GF-D8 (cell line): ENCODE measurements at regions not wholly inside any gene's neighbourhood (a gene's known extent, or its start where the extent isn't known, plus 50 kb on each side); places are given as distances from the start of the nearest gene placed in this dataset.
"Not testable (repeated sequence)": the region's sequence is repeated elsewhere in the genome, so short reads cannot be mapped to it uniquely, and the experiment has no call there.

Experiments used
- DNase-seq: peaks from one replicate; lab custom pipeline; 2025; lab: John Stamatoyannopoulos, UW

DNA sequence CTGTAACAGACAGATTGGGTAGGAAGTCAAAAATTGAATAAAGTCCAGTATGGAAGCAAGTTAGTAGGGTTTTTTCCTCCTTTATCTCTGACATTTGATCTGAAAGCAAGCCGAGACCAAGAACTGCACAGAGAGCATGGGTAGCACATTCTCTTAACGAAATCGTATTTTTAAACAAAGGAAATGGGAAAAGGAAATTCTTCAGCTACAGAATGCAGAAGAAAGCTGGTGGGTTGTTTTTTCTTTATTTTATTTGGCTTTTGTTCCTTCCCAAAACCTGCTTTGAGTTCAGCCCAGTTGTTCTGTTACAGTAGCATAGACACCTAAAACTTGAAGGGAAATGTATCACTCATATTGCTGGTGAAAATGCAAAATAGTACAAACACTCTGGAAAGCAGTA lies 397.0 kb downstream of the GBE1 start:
- DNase-seq: no peak

DNA sequence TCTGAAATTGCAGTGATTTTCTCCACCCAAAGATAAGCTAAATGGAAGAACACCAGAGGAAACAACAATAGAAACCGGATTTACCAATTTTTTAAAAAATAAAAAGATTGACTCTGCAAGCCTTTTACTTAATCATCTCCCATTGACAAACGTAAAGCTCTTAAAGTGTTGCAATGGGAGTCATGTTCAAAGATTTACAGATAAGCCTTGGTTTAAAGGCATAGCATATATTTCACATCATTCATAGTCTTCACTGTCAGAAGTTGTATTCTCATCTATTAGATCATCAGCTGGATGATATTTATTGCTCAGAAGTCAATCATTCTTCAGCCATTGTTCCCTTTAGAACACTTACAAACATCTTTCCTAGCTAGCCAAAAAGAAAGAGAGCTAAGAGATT lies 397.6 kb downstream of the GBE1 start:
- no peak for DNase-seq

GRCh38 chr3:81354119-81354518 lies 407.3 kb downstream of the GBE1 start:
- no peak for DNase-seq

DNA sequence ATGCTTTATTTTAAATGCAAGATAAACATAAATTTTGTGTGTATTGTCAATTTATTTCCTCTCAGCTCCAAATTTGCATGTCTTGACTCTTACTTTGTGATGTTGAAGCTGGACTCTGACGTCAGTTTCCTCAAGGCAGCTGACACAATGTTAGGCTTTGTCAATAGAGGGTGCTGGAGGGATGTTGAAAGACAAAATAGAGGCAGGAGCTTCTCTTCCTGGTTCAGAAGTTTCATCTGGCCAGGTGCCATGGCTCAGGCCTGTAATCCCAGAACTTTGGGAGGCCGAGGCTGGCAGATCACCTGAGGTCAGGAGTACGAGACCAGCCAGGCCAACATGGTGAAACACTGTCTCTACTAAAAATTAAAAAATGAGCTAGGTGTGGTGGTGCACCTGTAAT lies 408.6 kb downstream of the GBE1 start:
- no peak for DNase-seq

GRCh38 chr3:81349816-81350340 lies 411.6 kb downstream of the GBE1 start:
- no peak for DNase-seq

DNA sequence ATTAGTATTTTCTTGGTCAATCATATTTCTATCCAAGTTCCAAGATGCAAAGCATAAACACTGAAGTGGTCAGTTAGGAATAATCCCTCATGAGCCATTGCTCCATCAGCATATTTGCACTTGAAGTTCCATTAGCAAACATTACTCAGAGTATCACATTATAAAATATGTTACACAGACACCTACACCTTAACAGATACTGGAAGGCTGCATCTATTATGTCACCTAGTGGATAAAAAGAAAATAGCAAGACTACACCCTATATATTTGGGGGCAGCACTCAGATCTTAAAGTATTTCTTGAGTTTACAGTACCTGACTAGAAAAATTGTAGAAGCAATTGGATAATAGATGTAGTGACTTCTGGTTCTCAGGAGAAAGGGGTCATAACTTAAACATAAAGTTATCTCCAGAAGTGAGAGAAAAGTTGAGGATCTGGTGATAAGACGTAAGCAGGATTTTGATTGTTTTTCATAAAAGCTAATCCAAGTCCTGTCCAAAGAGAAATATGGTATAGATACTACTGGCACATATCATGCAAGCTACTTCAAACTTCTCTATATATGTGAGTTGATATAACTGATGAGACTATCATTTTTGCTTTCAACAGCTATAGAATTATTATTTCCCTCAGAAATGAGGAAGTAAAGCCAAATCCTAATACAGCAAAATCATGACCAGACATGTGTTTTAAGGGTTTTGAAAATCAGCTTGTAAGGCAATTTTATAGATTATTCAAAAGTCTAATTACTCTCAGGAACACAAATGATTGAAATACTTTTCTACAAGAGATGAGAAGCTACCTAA lies 422.2 kb downstream of the GBE1 start:
- no peak for DNase-seq

GRCh38 chr3:81336470-81336869 lies 425.0 kb downstream of the GBE1 start:
- DNase-seq: no peak

DNA sequence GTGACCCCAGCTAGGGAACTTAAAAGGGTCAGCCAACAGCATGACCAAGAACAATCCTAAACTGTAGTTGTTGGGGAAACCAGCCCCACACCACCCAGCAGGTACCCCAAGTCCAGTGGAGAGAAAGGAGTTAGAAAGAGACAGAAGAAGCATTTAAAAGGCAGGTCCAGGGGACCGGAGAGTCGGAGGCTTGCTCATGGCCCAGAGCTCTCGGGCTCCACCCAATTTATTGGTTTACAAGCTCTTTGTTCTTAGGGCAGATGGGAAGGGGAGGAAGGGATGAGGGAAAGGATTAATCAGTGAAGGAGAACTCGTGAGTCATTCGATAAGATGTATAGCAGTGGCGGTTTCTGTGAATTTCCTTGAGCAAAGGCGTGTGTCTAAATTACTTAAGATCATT lies 431.6 kb downstream of the GBE1 start:
- DNase-seq: not testable (repeated sequence)

- no peak for DNase-seq
These were observed 435.2 kb downstream of the GBE1 start for GRCh38 chr3:81326245-81326644.

DNA sequence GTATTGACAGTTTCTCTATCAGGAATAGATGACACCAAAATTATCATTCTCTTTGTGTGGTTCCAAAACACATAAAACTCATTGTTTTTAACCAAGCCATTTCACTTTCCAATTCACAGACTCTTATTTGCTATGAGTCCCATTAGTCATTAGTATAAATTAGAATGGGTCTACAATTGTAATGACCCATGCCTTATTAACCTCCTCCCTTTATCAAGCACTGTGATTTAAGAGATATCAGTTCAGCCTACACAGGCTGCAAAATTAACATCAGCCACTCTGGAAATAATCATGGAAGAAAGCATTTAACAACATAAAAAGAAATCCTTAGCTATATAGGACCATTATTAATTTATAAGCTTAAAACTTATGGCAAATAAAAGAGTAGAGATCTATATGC lies 440.6 kb downstream of the GBE1 start:
- DNase-seq: no peak

DNA sequence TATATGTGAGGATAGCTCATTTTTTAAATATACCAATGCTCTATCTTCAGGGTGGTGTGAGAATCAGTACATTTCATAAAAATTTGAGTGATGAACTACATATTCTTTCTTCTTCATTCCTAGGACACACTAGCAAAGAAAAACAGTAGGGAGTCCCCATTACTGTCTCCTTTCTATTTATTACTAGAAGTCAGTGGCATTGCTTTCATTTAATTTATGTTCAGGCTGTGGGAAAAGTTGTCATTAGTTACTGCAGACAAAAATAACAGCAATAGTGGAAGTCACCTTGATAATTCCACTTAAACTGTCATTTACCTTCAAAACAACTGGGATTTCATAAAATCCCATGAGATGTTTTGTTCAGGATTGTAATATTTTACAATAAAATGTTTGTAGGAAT lies 446.4 kb downstream of the GBE1 start:
- DNase-seq: no peak

DNA sequence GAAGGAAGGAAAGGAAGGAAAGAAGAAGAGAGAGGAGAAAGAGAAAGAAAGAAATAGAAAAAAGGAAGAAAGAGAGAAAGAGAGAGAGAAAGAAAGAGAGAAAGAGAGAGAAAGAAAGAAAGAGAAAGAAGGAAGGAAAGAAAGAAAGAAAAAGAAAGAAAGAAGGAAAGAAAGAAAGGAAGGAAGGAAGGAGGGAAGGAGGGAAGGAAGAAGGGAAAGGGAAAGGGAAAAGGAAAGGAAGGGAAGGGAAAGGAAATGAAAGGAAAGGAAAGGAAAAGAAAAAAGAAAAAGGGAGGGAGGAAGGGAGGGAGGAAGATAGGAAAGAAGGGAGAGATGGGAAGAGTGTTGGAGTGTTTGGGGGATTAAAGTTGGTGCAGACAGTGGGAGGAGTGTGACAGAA lies 450.1 kb downstream of the GBE1 start:
- DNase-seq: no peak

- no peak for DNase-seq
These were observed 453.1 kb downstream of the GBE1 start for GRCh38 chr3:81308306-81308705.

GRCh38 chr3:81307221-81307620 lies 454.2 kb downstream of the GBE1 start:
- DNase-seq: no peak

DNA sequence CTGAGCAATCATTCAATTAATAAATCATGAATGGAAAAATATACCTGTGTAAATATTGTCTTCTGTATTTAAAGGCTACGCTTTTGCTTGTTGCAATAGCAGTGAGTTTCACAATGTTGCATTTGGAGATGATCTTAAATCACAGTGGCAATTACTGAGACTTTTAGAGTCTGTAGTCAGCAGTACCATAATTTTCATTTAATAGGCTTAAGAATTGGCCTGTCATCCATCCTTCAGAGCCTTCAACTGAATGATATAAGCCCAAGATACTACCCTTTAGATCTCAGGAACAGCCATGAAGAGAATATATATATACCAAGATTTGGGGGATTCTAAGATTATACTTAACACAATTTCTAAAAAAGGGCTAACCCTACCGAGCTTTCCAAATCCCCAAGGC lies 458.1 kb downstream of the GBE1 start:
- DNase-seq: no peak

- DNase-seq: no peak
These were observed 459.4 kb downstream of the GBE1 start for GRCh38 chr3:81302045-81302444.

DNA sequence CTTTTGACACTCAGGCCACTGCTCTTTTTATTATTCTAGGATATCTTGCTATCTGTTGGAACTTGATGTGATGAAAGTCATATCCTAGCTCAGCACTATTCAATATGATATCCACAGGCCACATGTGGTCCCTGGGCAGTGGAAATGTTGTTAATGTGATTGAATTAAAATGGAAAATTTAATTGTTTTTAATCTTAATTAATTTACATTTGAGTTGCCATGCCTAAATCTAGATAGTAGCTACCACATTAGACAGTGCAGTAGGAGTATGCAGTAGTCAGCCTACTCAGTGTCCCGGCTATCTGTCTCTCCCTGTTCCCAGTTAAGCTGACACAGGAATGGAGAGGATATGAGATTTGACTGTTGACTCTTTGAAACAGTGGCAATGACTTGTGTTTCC lies 460.2 kb downstream of the GBE1 start:
- DNase-seq: no peak

- no peak for DNase-seq
These were observed 461.0 kb downstream of the GBE1 start for GRCh38 chr3:81300324-81300927.

GRCh38 chr3:81299481-81299880 lies 462.0 kb downstream of the GBE1 start:
- DNase-seq: no peak

GRCh38 chr3:81295906-81296577 lies 465.4 kb downstream of the GBE1 start:
- no peak for DNase-seq

GRCh38 chr3:81293156-81293555 lies 468.3 kb downstream of the GBE1 start:
- DNase-seq: no peak

DNA sequence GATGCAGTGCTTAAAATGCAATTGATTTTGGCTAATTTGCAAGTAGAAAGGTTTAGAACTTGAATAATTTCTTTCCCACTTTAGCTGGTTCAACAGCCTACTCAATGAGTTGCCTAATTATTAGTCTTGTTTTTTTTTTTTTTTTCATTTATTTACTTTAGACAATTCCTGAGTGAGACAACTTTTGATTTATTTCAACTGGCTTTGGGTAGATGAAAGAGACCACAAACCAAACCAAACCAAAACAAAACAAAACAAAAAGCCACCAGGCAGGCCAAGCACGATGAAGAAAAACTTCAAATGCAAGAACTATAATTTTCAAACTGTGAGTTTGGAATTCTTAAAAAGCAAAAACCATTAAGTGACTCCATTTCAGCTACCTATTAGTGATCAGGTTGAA lies 469.9 kb downstream of the GBE1 start:
- DNase-seq: no peak

- DNase-seq: no peak
These were observed 471.8 kb downstream of the GBE1 start for GRCh38 chr3:81289676-81290075.
